ENCODE measurements at regions not wholly inside any gene's neighbourhood (a gene's known extent, or its start where the extent isn't known, plus 50 kb on each side); places are given as distances from the start of the nearest gene placed in this dataset.

GRCh38 chr9:32319312-32319929, 65.0 kb upstream of the ACO1 start:
- DNase-seq (ENCODE audit: low read depth) = no peak

DNA sequence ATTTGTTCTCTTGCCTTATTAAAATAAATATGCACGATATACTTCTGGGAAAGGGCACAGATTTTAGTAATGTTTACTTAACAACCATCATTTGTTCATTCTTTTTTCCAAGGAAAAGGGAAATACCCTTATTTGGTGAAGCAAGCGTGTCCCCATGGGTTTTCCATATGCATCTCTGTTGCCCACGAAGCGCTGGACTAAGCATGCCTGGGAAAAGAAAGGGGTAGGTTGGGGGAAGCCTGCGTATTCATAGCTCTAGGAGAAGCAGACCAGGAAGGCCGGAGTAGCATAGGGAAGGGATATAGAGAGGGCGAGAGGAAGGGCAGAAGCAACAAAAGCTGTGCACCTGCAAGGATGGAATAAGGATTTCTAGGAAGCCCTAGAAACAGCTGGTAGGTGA, 61.8 kb upstream of the ACO1 start:
- DNase-seq (ENCODE audit: low read depth) = no peak

DNA sequence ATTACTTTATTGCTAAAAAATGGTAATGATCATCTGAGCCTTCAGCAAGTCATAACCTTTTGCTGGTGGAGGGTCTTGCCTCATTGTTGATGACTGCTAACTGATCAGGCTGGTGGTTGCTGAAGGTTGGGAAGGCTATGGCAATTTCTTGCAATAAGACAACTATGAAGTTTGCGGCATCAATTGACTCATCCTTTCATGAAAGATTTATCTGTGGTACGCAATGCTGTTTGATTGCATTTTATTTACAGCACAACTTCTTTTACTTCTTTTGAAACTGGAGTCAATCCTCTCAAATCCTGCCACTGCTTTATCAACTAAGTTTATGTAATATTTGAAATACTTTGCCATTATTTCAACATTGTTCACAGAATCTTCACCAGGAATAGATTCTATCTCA, 58.3 kb upstream of the ACO1 start:
- DNase-seq (ENCODE audit: low read depth) = no peak

DNA sequence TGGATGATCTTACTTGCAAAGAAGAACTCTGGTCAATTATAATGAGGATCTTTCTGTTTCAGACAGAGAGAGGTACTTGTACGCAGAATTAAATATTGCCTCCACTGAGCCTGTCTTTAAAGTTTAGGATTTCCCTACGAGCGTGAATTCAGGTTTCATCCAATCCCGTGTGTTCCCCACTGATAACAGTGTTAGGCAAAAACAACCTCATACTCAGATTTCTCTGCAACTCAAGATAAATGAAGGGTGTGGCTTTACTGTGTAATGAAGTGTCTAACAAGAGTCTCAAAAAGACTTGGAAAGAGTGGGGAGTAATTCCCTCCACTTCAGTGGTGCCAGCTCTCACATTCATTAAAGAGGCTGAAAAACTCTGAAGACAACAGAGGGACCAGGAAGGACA, 53.2 kb upstream of the ACO1 start:
- DNase-seq (ENCODE audit: low read depth) = no peak

DNA sequence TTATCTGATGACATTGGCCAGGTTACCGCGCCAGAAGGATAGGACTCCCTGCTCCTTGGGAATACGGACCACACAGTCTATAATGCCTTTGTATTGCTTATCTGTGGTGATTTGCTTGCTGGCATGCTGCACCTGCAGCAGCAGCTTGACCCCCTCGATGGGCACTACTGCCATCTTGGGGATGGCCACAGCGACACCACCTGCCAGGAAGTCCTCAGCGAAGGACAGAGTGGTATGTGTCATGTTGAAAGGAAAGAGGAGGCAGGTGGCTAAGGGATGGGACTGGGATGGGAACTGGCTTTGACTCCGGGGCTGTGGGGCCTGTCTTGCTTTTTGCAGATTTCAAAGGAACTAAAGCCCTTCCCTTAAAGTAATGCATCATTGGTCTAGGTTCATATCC, 50.3 kb upstream of the ACO1 start:
- DNase-seq (ENCODE audit: low read depth) = no peak
